CD14-positive monocyte (primary cell): ENCODE measurements at regions not wholly inside any gene's neighbourhood (a gene's known extent, or its start where the extent isn't known, plus 50 kb on each side); places are given as distances from the start of the nearest gene placed in this dataset.

Experiments
- DNase-seq, 3 donors: peaks; one replicate each; pipeline ENCODE4 v3.0.0-alpha.2; 2011 to 2022
- H2AFZ ChIP-seq: 2 replicates; pipeline ENCODE4 v1.6.0; 2012; ENCODE audit warnings: mild to moderate bottlenecking, low read depth, low read length, inconsistent platforms; ENCODE audit not compliant: insufficient read depth, poor library complexity, severe bottlenecking
- H3K27ac ChIP-seq, 2 donors: 1 replicate in 1 of 2; 2 replicates in 1 of 2; pipeline ENCODE4 v1.5.1; 2012 to 2013; ENCODE audit warnings: low read length in 2 of 2, control low read depth in 1 of 2, inconsistent platforms in 1 of 2, low read depth in 1 of 2, mild to moderate bottlenecking in 1 of 2
- H3K27me3 ChIP-seq, 2 donors: one replicate each; pipeline versions ENCODE4 v1.6.0 to v1.6.1; 2011 to 2013; ENCODE audit warnings: low read length in 2 of 2; ENCODE audit not compliant: control insufficient read depth in 2 of 2, insufficient read depth in 2 of 2
- H3K36me3 ChIP-seq, 2 donors: replicated peaks in 1 of 2; 1 replicate in 1 of 2; 2 replicates in 1 of 2; pipeline versions ENCODE4 v1.5.1 to v1.6.1; 2012 to 2013; ENCODE audit warnings: low read length in 2 of 2, control low read depth in 1 of 2, inconsistent platforms in 1 of 2, mild to moderate bottlenecking in 1 of 2; ENCODE audit not compliant: insufficient read depth in 2 of 2, control insufficient read depth in 1 of 2
- H3K4me1 ChIP-seq, 2 donors: 1 replicate in 1 of 2; 2 replicates in 1 of 2; pipeline versions ENCODE4 v1.5.1 to v1.6.1; 2012 to 2013; ENCODE audit warnings: low read length in 2 of 2, control low read depth in 1 of 2, inconsistent platforms in 1 of 2, mild to moderate bottlenecking in 1 of 2, moderate library complexity in 1 of 2; ENCODE audit not compliant: insufficient read depth in 2 of 2, control insufficient read depth in 1 of 2
- H3K4me2 ChIP-seq: replicated peaks from 2 replicates; pipeline ENCODE3; 2012; ENCODE audit warnings: low read length, moderate library complexity, mild to moderate bottlenecking; ENCODE audit not compliant: poor library complexity, severe bottlenecking; ENCODE audit errors: extremely low read depth
- H3K4me3 ChIP-seq, 3 experiments: fragments of 200-600 bp in 1 of 3; sonication (generic) in 1 of 3; replicated peaks in 1 of 3; 1 replicate in 2 of 3; 2 replicates in 1 of 3; pipeline ENCODE4 v1.5.1; 2011 to 2013; ENCODE audit warnings: low read length in 3 of 3, mild to moderate bottlenecking in 3 of 3, control low read depth in 2 of 3, low read depth in 2 of 3, inconsistent platforms in 1 of 3, moderate library complexity in 1 of 3
- H3K79me2 ChIP-seq: 2 replicates; pipeline ENCODE4 v1.6.0; 2012; ENCODE audit warnings: mild to moderate bottlenecking, control low read depth, inconsistent platforms, low read length, moderate library complexity; ENCODE audit not compliant: insufficient read depth
- H3K9ac ChIP-seq: 2 replicates; pipeline ENCODE4 v1.6.0; 2017; ENCODE audit warnings: low read length, mild to moderate bottlenecking; ENCODE audit not compliant: insufficient read depth, poor library complexity, severe bottlenecking
- H3K9me3 ChIP-seq, 2 donors: replicated peaks in 1 of 2; 1 replicate in 1 of 2; 2 replicates in 1 of 2; pipeline versions ENCODE4 v1.5.1 to v1.6.1; 2012 to 2013; ENCODE audit warnings: low read length in 2 of 2, control low read depth in 1 of 2; ENCODE audit not compliant: control insufficient read depth in 1 of 2, insufficient read depth in 1 of 2
- H4K20me1 ChIP-seq: 2 replicates; pipeline ENCODE4 v1.6.0; 2012; ENCODE audit warnings: mild to moderate bottlenecking, low read length, control low read depth, moderate library complexity; ENCODE audit not compliant: insufficient read depth
- H3K27ac Mint-ChIP-seq, 7 donors: one replicate each; pipeline ENCODE4 v1.8.0; 2020; ENCODE audit warnings: mild to moderate bottlenecking in 7 of 7, mixed read lengths in 7 of 7, moderate library complexity in 6 of 7, inconsistent platforms in 2 of 7
- H3K27me3 Mint-ChIP-seq, 3 donors: one replicate each; pipeline ENCODE4 v1.8.0; 2021 to 2022; ENCODE audit warnings: low read depth in 3 of 3, mild to moderate bottlenecking in 3 of 3, mixed read lengths in 3 of 3, moderate library complexity in 3 of 3, inconsistent platforms in 1 of 3
- H3K36me3 Mint-ChIP-seq, 2 donors: one replicate each; pipeline ENCODE4 v1.8.0; 2020; ENCODE audit warnings: mixed read lengths in 2 of 2, inconsistent platforms in 1 of 2, mild to moderate bottlenecking in 1 of 2
- H3K4me1 Mint-ChIP-seq: one replicate; pipeline ENCODE4 v1.8.0; 2020; ENCODE audit warnings: mild to moderate bottlenecking, mixed read lengths
- H3K4me3 Mint-ChIP-seq, 2 donors: one replicate each; pipeline ENCODE4 v1.8.0; 2020; ENCODE audit warnings: mild to moderate bottlenecking in 2 of 2, mixed read lengths in 2 of 2, moderate library complexity in 1 of 2
- H3K9me3 Mint-ChIP-seq, 7 donors: one replicate each; pipeline ENCODE4 v1.8.0; 2020 to 2022; ENCODE audit warnings: mixed read lengths in 7 of 7, mild to moderate bottlenecking in 6 of 7, moderate library complexity in 6 of 7, inconsistent platforms in 2 of 7
- CTCF ChIP-seq: fragments of 200-600 bp; IDR thresholded peaks from one replicate; pipeline ENCODE4 v1.8.0; 2022; ENCODE audit warnings: antibody characterized with exemption, mild to moderate bottlenecking
- WGBS: methylation state at CpG from one replicate; pipeline ENCODE4 v1.1.5; 2013; ENCODE audit warnings: missing lambda C conversion rate; ENCODE audit not compliant: insufficient coverage; 5-methylcytosine and 5-hydroxymethylcytosine counted together
- intact Hi-C, 2 donors: fragments of 100-400 bp; cut with micrococcal nuclease; formaldehyde crosslinking; loops; one replicate each; pipeline versions ENCODE4 v1.15.0 to v1.15.1; 2023

- Histone ChIP-seq H3K4me2 (no peak overlapping the region), H4K20me1 (no peaks in the 10 kb centered on the region), H3K4me3 (no peak overlapping the region), H3K79me2 (no peaks in the 10 kb centered on the region), H2AFZ (no peak overlapping the region), H3K27ac (no peak overlapping the region), H3K9me3 (no peaks in the 10 kb centered on the region), H3K4me1 (no peaks in the 10 kb centered on the region), H3K9ac (no peak overlapping the region), H3K36me3 (no peaks in the 10 kb centered on the region), H3K27me3 (no peaks in the 10 kb centered on the region)
- DNase-seq: no peak
- Mint-ChIP-seq H3K4me1 (no peaks in the 10 kb centered on the region), H3K27ac (no peak overlapping the region), H3K36me3 (no peaks in the 10 kb centered on the region), H3K9me3 (peaks cover 0 to 6% (median 3%) of the 10 kb centered on the region in 7 donors), H3K4me3 (no peak overlapping the region), H3K27me3 (no peaks in the 10 kb centered on the region)
- intact Hi-C loops: no loop called here
- TF ChIP-seq CTCF: no peak
Measured at GRCh38 chr15:37695719-37696118, 238.7 kb upstream of the TMCO5A start.

- no CpG with 5 or more reads among the region's 3 CpGs for WGBS
- intact Hi-C loops: no loop called here
- H3K4me3 Mint-ChIP-seq: no peak overlapping the region
- DNase-seq: no peak
- no peak for TF ChIP-seq CTCF
- H3K9me3 Mint-ChIP-seq: peaks cover 0 to 3% (median 0%) of the 10 kb centered on the region in 7 donors
- H3K4me1 Mint-ChIP-seq: no peaks in the 10 kb centered on the region
- H3K36me3 Mint-ChIP-seq: no peaks in the 10 kb centered on the region
- no peak overlapping the region for H3K27ac Mint-ChIP-seq
- Histone ChIP-seq H3K4me2 (no peak overlapping the region), H3K79me2 (no peaks in the 10 kb centered on the region), H2AFZ (no peak overlapping the region), H3K4me1 (no peaks in the 10 kb centered on the region), H3K9ac (no peak overlapping the region), H3K27me3 (no peaks in the 10 kb centered on the region), H4K20me1 (no peaks in the 10 kb centered on the region), H3K4me3 (no peak overlapping the region), H3K36me3 (no peaks in the 10 kb centered on the region), H3K27ac (no peak overlapping the region), H3K9me3 (no peaks in the 10 kb centered on the region)
- H3K27me3 Mint-ChIP-seq: no peaks in the 10 kb centered on the region
Measured at GRCh38 chr15:37698679-37699078, 235.8 kb upstream of the TMCO5A start.
